Tibial nerve (tissue), 4 donors: ENCODE measurements at regions not wholly inside any gene's neighbourhood (a gene's known extent, or its start where the extent isn't known, plus 50 kb on each side); places are given as distances from the start of the nearest gene placed in this dataset.

Experiments used
- DNase-seq, 2 donors: peaks; one replicate each; pipeline ENCODE4 v3.0.0-alpha.2; 2019; ENCODE audit warnings: low spot score in 2 of 2
- H3K27ac ChIP-seq, 4 donors: fragments of 200-600 bp; sonication (generic) in 3 of 4; one replicate each; pipeline ENCODE4 v1.5.1; 2017 to 2019; ENCODE audit warnings: mild to moderate bottlenecking in 1 of 4
- H3K27me3 ChIP-seq, 2 donors: fragments of 200-600 bp; sonication (generic) in 1 of 2; one replicate each; pipeline versions ENCODE4 v1.5.1 to v1.6.0; 2017 to 2019
- H3K36me3 ChIP-seq, 3 donors: fragments of 200-600 bp; sonication (generic); one replicate each; pipeline ENCODE4 v1.5.1; 2018 to 2019
- H3K4me1 ChIP-seq, 4 donors: fragments of 200-600 bp; sonication (generic) in 3 of 4; one replicate each; pipeline ENCODE4 v1.5.1; 2017 to 2019
- H3K4me3 ChIP-seq, 4 donors: fragments of 200-600 bp; sonication (generic) in 3 of 4; one replicate each; pipeline ENCODE4 v1.5.1; 2017 to 2019; ENCODE audit warnings: mild to moderate bottlenecking in 1 of 4, moderate library complexity in 1 of 4
- H3K9me3 ChIP-seq, 4 donors: fragments of 200-600 bp; sonication (generic) in 3 of 4; one replicate each; pipeline ENCODE4 v1.5.1; 2017 to 2019
- EP300 ChIP-seq, 2 donors: sonication (generic); formaldehyde crosslinking; IDR thresholded peaks; one replicate each; pipeline ENCODE4 v1.6.1; 2017; ENCODE audit warnings: antibody characterized with exemption in 2 of 2, mild to moderate bottlenecking in 1 of 2
- POLR2A ChIP-seq, 2 donors: fragments of 450-650 bp; IDR thresholded peaks; one replicate each; pipeline ENCODE4 v1.6.1; 2017; ENCODE audit warnings: antibody characterized with exemption in 2 of 2, mild to moderate bottlenecking in 2 of 2, moderate library complexity in 2 of 2
- WGBS, 2 donors: methylation state at CpG; one replicate each; pipeline ENCODE4 v1.1.5; 2018; 5-methylcytosine and 5-hydroxymethylcytosine counted together
- TF ChIP-seq, protein P1 (sequence below), 5 experiments: fragments of 200-600 bp in 3 of 5; fragments of 450-650 bp in 2 of 5; sonication (generic) in 3 of 5; IDR thresholded peaks; one replicate each; pipeline ENCODE4 v1.5.1; 2016 to 2019; ENCODE audit warnings: antibody characterized with exemption in 5 of 5, mild to moderate bottlenecking in 3 of 5, moderate library complexity in 2 of 5

DNA sequence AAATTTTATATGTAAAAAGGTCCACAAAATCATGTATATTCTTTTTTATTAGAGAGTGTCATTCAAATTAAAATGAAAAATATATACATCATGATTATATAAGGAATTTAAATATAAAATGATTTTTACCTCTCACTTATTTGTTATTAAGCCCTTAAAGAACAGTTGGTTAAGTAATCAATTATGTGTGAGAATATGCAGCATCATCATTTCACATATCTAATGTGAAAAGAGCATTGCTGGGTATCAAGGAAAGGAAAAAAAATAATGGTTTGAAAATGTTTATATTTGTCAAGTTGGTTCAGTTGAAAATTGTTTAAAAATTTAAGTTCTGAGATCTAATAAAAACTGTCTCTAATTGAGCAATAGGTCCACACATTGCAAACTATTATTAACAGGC, 363.6 kb upstream of the GRM3 start:
- no peak for DNase-seq
- no peak overlapping the region for H3K4me3 ChIP-seq
- H3K36me3 ChIP-seq, result no peaks in the 10 kb centered on the region
- no peak overlapping the region for H3K27ac ChIP-seq
- H3K27me3 ChIP-seq, result no peaks in the 10 kb centered on the region
- H3K9me3 ChIP-seq, result peaks cover 0 to 15% (median 0%) of the 10 kb centered on the region in 4 donors
- TF ChIP-seq POLR2A (IDR thresholded peaks at IDR 0.05) (no peak), EP300 (IDR thresholded peaks at IDR 0.05) (no peak)
- TF ChIP-seq, protein P1, sequence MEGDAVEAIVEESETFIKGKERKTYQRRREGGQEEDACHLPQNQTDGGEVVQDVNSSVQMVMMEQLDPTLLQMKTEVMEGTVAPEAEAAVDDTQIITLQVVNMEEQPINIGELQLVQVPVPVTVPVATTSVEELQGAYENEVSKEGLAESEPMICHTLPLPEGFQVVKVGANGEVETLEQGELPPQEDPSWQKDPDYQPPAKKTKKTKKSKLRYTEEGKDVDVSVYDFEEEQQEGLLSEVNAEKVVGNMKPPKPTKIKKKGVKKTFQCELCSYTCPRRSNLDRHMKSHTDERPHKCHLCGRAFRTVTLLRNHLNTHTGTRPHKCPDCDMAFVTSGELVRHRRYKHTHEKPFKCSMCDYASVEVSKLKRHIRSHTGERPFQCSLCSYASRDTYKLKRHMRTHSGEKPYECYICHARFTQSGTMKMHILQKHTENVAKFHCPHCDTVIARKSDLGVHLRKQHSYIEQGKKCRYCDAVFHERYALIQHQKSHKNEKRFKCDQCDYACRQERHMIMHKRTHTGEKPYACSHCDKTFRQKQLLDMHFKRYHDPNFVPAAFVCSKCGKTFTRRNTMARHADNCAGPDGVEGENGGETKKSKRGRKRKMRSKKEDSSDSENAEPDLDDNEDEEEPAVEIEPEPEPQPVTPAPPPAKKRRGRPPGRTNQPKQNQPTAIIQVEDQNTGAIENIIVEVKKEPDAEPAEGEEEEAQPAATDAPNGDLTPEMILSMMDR (IDR thresholded peaks at IDR 0.05), result no peak
- no peaks in the 10 kb centered on the region for H3K4me1 ChIP-seq

DNA sequence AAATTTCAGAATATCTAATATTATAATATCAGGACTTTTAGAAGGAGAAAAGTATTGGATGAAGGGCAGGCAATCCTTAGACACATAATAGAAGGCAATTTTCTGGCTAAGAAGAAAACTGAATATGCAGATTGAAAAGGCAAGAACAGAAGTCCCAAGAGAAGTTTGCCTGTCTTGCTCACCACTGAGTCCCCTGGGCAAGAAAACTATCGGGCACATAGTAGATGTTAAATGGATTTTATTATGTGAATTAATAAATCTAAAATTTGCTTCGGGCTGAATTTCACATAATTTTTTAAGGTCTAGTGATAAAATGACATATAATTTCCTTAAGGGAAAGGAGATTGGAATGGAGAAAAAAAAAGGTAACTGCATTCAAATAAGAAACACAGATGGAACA, 380.9 kb upstream of the GRM3 start:
- H3K4me3 ChIP-seq, result no peak overlapping the region
- WGBS, 2 donors, result 93% methylated on average over 2 of the region's 2 CpGs
- H3K27me3 ChIP-seq, result no peaks in the 10 kb centered on the region
- H3K36me3 ChIP-seq, result no peaks in the 10 kb centered on the region
- no peaks in the 10 kb centered on the region for H3K4me1 ChIP-seq
- TF ChIP-seq POLR2A (IDR thresholded peaks at IDR 0.05) (no peak), EP300 (IDR thresholded peaks at IDR 0.05) (no peak)
- TF ChIP-seq, protein P1 (IDR thresholded peaks at IDR 0.05), result no peak
- no peak overlapping the region for H3K27ac ChIP-seq
- no peaks in the 10 kb centered on the region for H3K9me3 ChIP-seq
- DNase-seq, result no peak

DNA sequence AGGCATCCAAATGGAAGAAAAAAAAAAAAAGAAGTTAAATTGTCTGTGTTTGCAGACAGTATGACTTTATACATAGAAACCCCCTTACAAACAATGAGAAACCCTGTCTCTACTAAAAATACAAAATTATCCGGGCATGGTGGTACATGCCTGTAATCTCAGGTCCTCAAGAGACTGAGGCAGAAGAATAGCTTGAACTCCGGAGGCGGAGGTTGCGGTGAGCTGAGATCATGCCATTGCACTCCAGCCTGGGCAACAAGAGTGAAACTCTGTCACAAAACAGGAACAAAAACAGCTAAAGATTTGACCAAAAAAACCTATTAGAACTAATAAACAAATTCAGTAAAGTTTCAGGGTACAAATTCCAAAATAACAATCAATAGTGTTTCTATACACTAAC, 385.8 kb upstream of the GRM3 start:
- WGBS, 2 donors, result 81 to 84% methylated on average over 4 of the region's 4 CpGs
- no peak overlapping the region for H3K4me3 ChIP-seq
- TF ChIP-seq, protein P1 (IDR thresholded peaks at IDR 0.05), result no peak
- no peak for TF ChIP-seq EP300 (IDR thresholded peaks at IDR 0.05)
- TF ChIP-seq POLR2A (IDR thresholded peaks at IDR 0.05), result no peak
- no peaks in the 10 kb centered on the region for H3K36me3 ChIP-seq
- no peaks in the 10 kb centered on the region for H3K27me3 ChIP-seq
- peaks cover 0 to under 1% (median 0%) of the 10 kb centered on the region in 4 donors for H3K9me3 ChIP-seq
- no peaks in the 10 kb centered on the region for H3K4me1 ChIP-seq
- no peak for DNase-seq
- no peak overlapping the region for H3K27ac ChIP-seq

DNA sequence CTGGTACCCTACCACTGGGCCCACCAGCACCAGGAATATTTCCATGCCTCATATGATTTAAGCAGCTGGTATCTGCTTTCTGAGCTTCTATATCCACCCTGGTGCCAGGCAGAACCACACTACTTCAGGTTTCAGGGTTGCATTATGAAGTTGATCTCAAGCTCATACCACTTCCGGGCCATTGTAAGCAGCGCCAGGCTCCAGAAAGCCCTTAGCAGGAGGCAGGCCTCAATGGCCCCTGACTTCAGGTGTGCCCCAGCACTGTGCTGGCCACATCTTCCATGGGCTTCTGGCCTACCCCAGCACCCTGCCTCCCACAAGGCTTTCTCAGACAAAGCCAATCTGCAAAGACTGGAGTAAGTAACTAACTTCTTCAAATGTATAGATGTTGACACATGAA, 391.3 kb upstream of the GRM3 start:
- no peaks in the 10 kb centered on the region for H3K36me3 ChIP-seq
- peaks cover 0 to 8% (median 0%) of the 10 kb centered on the region in 4 donors for H3K9me3 ChIP-seq
- 91 to 100% methylated on average over 2 of the region's 2 CpGs for WGBS, 2 donors
- H3K27ac ChIP-seq, result no peak overlapping the region
- TF ChIP-seq EP300 (IDR thresholded peaks at IDR 0.05) (no peak), POLR2A (IDR thresholded peaks at IDR 0.05) (no peak)
- TF ChIP-seq, protein P1 (IDR thresholded peaks at IDR 0.05), result no peak
- H3K4me3 ChIP-seq, result no peak overlapping the region
- H3K4me1 ChIP-seq, result no peaks in the 10 kb centered on the region
- no peaks in the 10 kb centered on the region for H3K27me3 ChIP-seq
- no peak for DNase-seq

DNA sequence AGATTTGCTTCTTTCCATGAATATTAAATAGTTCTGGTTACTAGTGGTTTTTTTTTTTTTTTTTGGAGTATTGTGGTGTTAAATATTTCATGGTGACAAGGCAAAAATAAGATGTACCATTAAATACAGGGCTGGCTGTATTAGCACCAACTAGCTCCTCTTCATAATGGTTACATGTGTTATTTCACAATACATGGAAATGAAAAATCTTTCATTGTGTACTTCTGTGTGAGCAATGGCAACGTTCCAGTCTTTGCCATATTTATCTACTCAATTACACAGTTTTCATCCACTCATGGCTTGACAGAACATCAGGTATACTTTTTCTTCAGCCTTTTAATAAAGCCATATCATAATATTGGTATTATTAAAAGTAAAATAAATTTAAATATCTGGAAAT, 394.7 kb upstream of the GRM3 start:
- H3K4me1 ChIP-seq, result no peaks in the 10 kb centered on the region
- H3K27me3 ChIP-seq, result no peaks in the 10 kb centered on the region
- TF ChIP-seq POLR2A (IDR thresholded peaks at IDR 0.05) (no peak), EP300 (IDR thresholded peaks at IDR 0.05) (no peak)
- TF ChIP-seq, protein P1 (IDR thresholded peaks at IDR 0.05), result no peak
- no peaks in the 10 kb centered on the region for H3K36me3 ChIP-seq
- H3K4me3 ChIP-seq, result no peak overlapping the region
- no peak overlapping the region for H3K27ac ChIP-seq
- no peak for DNase-seq
- H3K9me3 ChIP-seq, result peaks cover 0 to 8% (median 0%) of the 10 kb centered on the region in 4 donors
- WGBS, 2 donors, result 67 to 71% methylated on average over 1 of the region's 1 CpG
